ENCODE measurements at regions not wholly inside any gene's neighbourhood (a gene's known extent, or its start where the extent isn't known, plus 50 kb on each side); places are given as distances from the start of the nearest gene placed in this dataset.

GRCh38 chr2:160634436-160634835 is 140.8 kb upstream of the RBMS1 start:
- TF ChIP-seq CTCF (IDR thresholded peaks at IDR 0.05) (no peak), POLR2A (IDR thresholded peaks at IDR 0.05) (no peak)

Data from Peyer's patch (tissue), 4 donors.